ENCODE measurements at regions not wholly inside any gene's neighbourhood (a gene's known extent, or its start where the extent isn't known, plus 50 kb on each side); places are given as distances from the start of the nearest gene placed in this dataset.

GRCh38 chr9:106312906-106313305 lies 550.1 kb upstream of the ZNF462 start:
- DNase-seq (ENCODE audit: low read depth) = no peak
- H3K4me3 ChIP-seq (ENCODE audit: control insufficient read depth, low read depth, low read length) = no peak overlapping the region
- no peak for TF ChIP-seq CTCF (IDR thresholded peaks at IDR 0.05; ENCODE audit: control insufficient read depth, insufficient read depth, low read depth, low read length, missing control alignments)

GRCh38 chr9:106314476-106314875 lies 548.5 kb upstream of the ZNF462 start:
- H3K4me3 ChIP-seq (ENCODE audit: control insufficient read depth, low read depth, low read length) = no peak overlapping the region
- DNase-seq (ENCODE audit: low read depth) = no peak

GRCh38 chr9:106321394-106322180 lies 541.4 kb upstream of the ZNF462 start:
- DNase-seq (ENCODE audit: low read depth) = no peak
- H3K4me3 ChIP-seq (ENCODE audit: control insufficient read depth, low read depth, low read length) = no peak overlapping the region
- TF ChIP-seq CTCF (IDR thresholded peaks at IDR 0.05; ENCODE audit: control insufficient read depth, insufficient read depth, low read depth, low read length, missing control alignments) = no peak

More at GRCh38 chr9:106314476-106314875, 548.5 kb upstream of the ZNF462 start:
- TF ChIP-seq CTCF (IDR thresholded peaks at IDR 0.05; ENCODE audit: control insufficient read depth, insufficient read depth, low read depth, low read length, missing control alignments) = no peak

- DNase-seq (ENCODE audit: low read depth) = no peak
- no peak overlapping the region for H3K4me3 ChIP-seq (ENCODE audit: control insufficient read depth, low read depth, low read length)
- no peak for TF ChIP-seq CTCF (IDR thresholded peaks at IDR 0.05; ENCODE audit: control insufficient read depth, insufficient read depth, low read depth, low read length, missing control alignments)
Measured at GRCh38 chr9:106322706-106323245, 540.2 kb upstream of the ZNF462 start.

- no peak for DNase-seq (ENCODE audit: low read depth)
- no peak overlapping the region for H3K4me3 ChIP-seq (ENCODE audit: control insufficient read depth, low read depth, low read length)
- no peak for TF ChIP-seq CTCF (IDR thresholded peaks at IDR 0.05; ENCODE audit: control insufficient read depth, insufficient read depth, low read depth, low read length, missing control alignments)
Measured at GRCh38 chr9:106324053-106324585, 538.8 kb upstream of the ZNF462 start.

- no peak for TF ChIP-seq CTCF (IDR thresholded peaks at IDR 0.05; ENCODE audit: control insufficient read depth, insufficient read depth, low read depth, low read length, missing control alignments)
- no peak for DNase-seq (ENCODE audit: low read depth)
- no peak overlapping the region for H3K4me3 ChIP-seq (ENCODE audit: control insufficient read depth, low read depth, low read length)
Measured at GRCh38 chr9:106324591-106325280, 538.2 kb upstream of the ZNF462 start.
